Islet precursor cell (in vitro differentiated cells): ENCODE measurements at regions not wholly inside any gene's neighbourhood (a gene's known extent, or its start where the extent isn't known, plus 50 kb on each side); places are given as distances from the start of the nearest gene placed in this dataset.
A peak's percentile ranks its signal among the peaks of the same experiment; 100 is the strongest.

Experiments
- DNase-seq: peaks from one replicate; pipeline ENCODE4 v3.0.0-alpha.2; 2018

- DNase-seq = no peak
Observed at GRCh38 chr10:8577686-8578085, 523.2 kb downstream of the GATA3 start.

- DNase-seq = peak; percentile 68
Observed at GRCh38 chr10:8581521-8582225, 527.2 kb downstream of the GATA3 start.

DNA sequence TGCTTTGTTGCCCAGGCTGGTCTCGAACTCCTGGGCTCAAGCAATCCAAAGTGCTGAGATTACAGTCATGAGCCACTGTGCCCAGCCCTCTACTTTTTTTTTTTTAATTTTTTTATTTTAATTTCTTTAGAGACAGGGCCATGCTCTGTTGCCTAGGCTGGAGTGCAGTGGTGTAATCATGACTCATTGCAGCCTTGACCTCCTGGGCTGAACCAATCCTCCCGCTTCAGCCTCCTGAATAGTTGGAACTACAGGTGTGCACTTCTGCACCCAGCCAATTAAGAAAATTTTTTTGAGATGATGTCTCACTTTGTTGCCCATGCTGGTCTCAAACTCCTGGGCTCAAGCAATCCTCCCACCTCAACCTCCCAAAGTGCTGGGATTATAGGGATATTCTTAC lies 528.6 kb downstream of the GATA3 start:
- DNase-seq = no peak

DNA sequence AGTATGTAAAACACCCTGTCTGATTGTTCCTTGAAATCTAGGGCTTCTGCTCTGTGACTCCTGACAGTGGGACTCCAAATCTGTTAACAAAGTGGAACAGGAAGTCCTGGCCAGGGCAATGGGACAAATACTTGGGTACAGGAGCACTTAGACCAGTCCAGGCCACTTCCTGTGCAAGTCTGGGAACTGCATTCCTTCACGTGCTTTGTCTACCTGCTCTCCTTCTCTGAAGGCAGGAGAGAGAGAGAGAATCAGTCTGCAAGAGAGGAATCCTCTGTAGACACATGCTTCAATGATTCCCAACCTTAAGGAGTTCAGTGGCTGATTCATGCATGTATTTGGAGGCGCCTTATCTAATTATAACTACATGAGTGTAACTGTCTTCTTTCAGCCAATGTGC lies 530.2 kb downstream of the GATA3 start:
- peak; percentile 87 for DNase-seq

- no peak for DNase-seq
Observed at GRCh38 chr10:8586504-8586903, 532.0 kb downstream of the GATA3 start.

- no peak for DNase-seq
Observed at GRCh38 chr10:8588135-8588534, 533.6 kb downstream of the GATA3 start.

GRCh38 chr10:8590518-8590917 lies 536.0 kb downstream of the GATA3 start:
- no peak for DNase-seq

DNA sequence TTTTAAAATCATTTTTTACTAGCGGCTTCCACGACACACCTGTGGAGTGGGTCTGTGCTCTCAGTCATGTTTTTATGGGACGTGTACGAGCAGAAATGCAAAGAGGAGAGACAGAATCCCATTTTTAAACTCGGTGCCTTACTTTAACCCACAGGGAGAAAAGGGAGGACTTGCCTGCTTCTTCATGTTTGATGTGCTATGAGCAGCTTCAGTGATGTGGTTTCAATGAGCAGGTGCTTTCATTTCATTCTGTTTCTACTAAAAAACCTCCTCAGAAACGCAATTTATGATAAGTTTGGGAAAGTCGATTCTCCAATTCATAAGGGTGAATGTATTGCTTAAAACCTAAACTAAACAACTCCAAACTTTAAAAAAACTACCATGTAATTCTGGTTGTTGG lies 537.2 kb downstream of the GATA3 start:
- DNase-seq = no peak

DNA sequence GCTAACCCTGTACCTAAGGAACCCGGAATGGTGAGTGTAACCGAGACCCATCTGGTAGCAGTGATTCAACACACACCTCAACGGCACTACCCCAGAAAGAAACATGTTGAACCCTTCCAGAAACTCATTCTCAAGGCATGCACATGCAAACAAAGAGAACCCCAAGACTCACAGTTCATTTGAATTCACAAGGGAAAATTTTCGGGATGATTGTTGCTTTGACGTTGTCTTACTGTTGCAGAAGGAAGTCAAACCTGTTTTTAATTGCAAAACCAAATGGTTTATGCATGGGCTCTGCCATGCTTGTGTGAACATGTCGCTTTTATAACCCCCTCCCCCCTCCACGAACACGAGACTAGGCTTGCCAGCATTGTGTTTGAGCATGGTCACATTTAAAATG lies 539.7 kb downstream of the GATA3 start:
- DNase-seq = no peak

DNA sequence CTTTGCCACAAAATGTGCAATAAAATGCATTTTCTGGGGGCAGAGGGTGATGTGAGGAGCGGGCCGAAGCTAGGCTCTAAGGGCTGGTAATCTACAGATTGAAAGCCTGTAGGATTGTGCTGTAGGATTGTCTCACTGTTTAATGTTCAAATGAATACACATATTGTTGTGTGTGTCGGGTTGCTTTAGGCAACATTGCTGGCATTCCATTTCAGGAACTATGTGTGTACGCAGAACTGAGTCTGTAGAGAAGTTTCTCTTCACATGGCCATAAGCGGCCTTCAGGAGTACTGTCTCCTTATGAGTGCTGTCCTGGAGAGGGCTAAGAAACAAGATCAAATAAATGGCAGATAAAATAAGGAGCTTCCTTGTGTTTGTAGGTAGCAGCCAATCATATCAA lies 540.2 kb downstream of the GATA3 start:
- peak; percentile 65 for DNase-seq

DNA sequence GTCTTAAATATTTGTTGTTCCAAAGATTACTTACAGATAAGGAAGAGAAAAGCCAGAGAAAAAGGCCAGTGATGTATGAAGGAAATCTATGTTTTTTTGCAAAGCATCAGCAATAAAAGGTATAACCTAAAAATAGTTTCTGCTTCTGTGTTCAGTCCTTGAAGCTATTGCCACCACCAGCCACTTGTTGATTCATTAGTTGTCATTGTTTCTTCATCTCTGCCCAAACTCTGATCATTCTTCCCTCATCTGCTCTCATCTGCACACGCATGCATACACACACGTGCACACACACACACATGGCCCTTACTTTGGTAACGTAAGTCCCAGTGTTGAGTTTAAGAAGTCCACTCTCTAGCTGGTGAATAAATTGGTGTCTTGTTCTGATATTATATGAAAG lies 540.7 kb downstream of the GATA3 start:
- no peak for DNase-seq

DNA sequence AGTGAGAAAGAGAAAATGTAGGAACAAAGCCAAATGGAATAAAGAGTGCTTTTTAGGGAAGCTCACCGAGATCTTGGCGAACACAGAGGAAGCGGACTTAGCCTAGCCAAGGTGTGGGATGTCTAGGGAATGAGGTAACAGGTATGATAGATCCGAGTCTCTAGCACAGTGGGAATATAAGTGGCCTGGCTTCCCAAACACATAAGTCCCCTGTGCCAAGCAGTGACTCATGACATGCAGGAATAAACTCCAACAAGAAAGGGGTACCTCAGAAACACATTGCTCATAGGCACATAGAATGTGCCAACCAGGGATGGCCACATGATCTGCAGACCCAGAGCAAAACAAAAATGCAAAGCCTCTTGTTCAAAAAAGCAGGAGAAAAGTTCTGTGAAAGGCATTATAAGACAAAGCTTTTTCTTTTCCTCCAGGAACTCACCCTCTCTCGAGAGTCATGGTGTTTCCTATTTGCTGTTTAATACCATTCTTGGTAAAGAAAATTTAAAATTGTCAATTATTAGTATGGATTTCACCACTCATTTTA lies 542.5 kb downstream of the GATA3 start:
- no peak for DNase-seq

DNA sequence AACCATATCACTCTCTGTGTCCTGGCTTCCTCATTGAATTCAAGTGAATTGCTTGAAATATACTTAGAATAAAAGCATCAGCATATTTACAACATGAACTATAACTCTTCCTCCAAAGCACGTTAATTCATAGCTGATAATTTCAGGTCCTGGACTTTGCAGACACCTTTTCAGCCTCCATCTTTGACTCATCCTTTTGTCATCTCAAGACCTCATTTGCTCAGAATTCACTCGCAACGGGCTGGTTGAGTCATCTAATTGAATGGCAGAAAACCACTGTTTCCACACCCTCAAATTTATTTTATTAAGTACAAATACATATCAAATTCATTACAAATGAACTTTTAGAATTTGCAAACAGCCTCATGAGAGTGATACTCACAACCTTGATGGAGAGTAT lies 545.7 kb downstream of the GATA3 start:
- DNase-seq = no peak

DNA sequence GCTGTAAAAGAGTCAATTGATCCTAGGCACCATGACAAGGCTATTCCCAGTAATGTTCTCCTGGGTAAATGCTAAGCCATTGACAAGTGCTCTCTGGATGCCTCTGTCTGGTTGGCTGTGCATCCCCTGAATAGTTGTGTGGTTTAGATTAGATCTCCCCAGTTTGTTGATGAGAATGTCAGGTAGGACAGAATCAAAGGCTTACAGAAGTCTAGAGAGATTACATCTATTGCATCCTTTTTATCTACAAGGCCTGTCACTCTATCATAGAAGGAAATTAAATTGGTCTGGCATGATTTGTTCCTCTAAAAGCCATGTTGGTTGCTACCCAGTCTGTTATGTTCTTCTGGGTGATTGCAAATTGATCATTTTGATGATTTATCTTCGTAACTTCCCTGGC lies 548.3 kb downstream of the GATA3 start:
- DNase-seq = no peak

DNA sequence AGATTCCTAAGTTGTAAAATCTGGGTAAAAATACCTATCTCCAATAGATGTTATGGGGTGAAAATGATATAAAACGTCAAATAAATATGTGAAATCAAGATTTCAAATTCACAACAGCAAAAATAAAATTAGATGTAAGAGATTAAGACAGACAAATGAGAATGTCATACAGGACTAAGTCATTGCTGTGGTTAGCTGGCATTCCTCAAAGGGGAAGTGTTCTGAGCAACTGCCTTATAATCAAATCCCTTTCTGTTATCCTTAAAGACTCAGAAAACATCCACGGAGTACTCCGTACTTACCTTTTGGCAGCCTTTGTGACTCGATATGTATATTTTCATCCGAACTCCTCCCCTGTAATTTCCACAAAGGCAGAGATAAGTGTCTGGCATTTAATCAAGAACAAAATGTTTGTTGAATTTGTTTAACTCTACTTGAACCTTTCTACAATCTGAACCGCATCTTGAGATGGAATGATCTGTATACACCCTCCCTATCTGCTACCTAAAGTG lies 559.6 kb downstream of the GATA3 start:
- DNase-seq = no peak

GRCh38 chr10:8615118-8615517 lies 560.6 kb downstream of the GATA3 start:
- no peak for DNase-seq

- no peak for DNase-seq
Observed at GRCh38 chr10:8616166-8616565, 561.7 kb downstream of the GATA3 start.

DNA sequence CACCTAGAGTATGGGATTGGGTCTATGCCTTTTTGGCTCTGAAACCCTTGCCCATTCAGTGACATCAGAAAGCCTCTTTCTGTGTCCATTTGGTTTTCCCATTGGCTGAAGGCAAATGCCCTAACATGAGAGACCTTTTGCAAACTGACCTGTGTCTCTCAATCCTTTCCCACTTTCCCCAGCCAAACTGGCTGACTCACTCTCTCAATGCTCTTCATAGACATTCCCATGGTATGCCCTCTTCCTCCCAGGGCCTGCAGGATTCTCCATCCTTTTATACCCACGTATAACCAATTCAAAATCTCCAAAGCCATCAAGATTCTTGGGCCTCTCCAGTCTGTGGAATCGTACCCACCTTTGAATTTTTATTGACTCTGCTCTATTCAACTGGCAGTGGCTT lies 563.3 kb downstream of the GATA3 start:
- DNase-seq = peak; percentile 55

DNA sequence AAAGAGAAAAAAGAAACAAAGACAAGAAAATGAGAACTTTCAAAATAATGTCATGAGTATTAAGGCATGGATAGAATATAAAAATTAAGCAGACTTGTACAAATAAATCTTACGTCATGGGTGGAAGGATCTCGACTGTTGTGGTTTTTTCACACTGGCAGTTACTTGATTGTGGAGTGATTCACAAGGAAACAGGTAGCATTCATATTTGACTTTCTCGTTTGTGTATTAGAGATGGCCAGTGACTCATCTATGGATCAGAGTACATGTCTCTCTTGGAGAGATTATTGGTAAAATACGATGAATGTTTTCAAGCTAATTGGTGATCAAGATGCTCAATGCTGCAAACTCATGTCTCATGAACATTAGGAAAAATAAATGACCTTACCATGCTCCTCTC lies 564.3 kb downstream of the GATA3 start:
- DNase-seq = no peak

GRCh38 chr10:8628351-8628750 lies 573.9 kb downstream of the GATA3 start:
- peak; percentile 84 for DNase-seq

GRCh38 chr10:8633909-8634308 lies 579.4 kb downstream of the GATA3 start:
- DNase-seq = no peak

GRCh38 chr10:8636371-8636770 lies 581.9 kb downstream of the GATA3 start:
- DNase-seq = no peak

GRCh38 chr10:8637640-8638039 lies 583.2 kb downstream of the GATA3 start:
- no peak for DNase-seq

- DNase-seq = no peak
Observed at GRCh38 chr10:8638088-8638672, 583.7 kb downstream of the GATA3 start.
